IMR-90 (cell line): ENCODE measurements at regions not wholly inside any gene's neighbourhood (a gene's known extent, or its start where the extent isn't known, plus 50 kb on each side); places are given as distances from the start of the nearest gene placed in this dataset.

Experiments used
- ATAC-seq: fragments of 200-7000 bp; cut with Tn5 transposase; 2 replicates; pipeline ENCODE4 v1.9.1; 2020; ENCODE audit warnings: low read depth, mild to moderate bottlenecking, moderate library complexity
- BruUV-seq: library from RNA; stranded (reverse); fragments of 400-500 nt; replicated peaks from 2 replicates; lab custom pipeline; 2021; lab: Mats Ljungman, UMichigan
- CTCF ChIA-PET: fragments of 300-600 bp; formaldehyde crosslinking; extraction: SDS; loops from one replicate; lab custom pipeline; 2021; ENCODE audit warnings: antibody characterized with exemption; lab: Yijun Ruan, JAX
- POLR2A ChIA-PET: fragments of 300-600 bp; sonication (Branson Sonifier 250); formaldehyde crosslinking; loops from one replicate; lab custom pipeline; 2022; ENCODE audit warnings: antibody characterized with exemption; ENCODE audit not compliant: unreplicated experiment; lab: Charles Lee
- DNase-seq: peaks from one replicate; pipeline ENCODE4 v3.0.0; 2013
- H2AFZ ChIP-seq: replicated peaks from 2 replicates; pipeline ENCODE3; 2013; ENCODE audit warnings: low read length, mild to moderate bottlenecking; ENCODE audit not compliant: poor library complexity
- H2AK5ac ChIP-seq: 2 replicates; pipeline ENCODE4 v1.6.1; 2013; ENCODE audit warnings: low read depth, low read length, inconsistent platforms
- H2AK9ac ChIP-seq: replicated peaks from 2 replicates; pipeline ENCODE3; 2013; ENCODE audit warnings: mild to moderate bottlenecking, low read depth, low read length, moderate library complexity; ENCODE audit not compliant: poor library complexity
- H2BK120ac ChIP-seq: 2 replicates; pipeline ENCODE4 v1.6.1; 2013; ENCODE audit warnings: low read depth, low read length, inconsistent platforms
- H2BK15ac ChIP-seq: 3 replicates; pipeline ENCODE4 v1.6.1; 2013; ENCODE audit warnings: low read depth, low read length, inconsistent platforms
- H2BK20ac ChIP-seq: 2 replicates; pipeline ENCODE4 v1.6.1; 2013; ENCODE audit warnings: low read depth, mild to moderate bottlenecking, inconsistent platforms, low read length, moderate library complexity
- H2BK5ac ChIP-seq: 2 replicates; pipeline ENCODE4 v1.6.1; 2013; ENCODE audit warnings: mild to moderate bottlenecking, low read depth, low read length, inconsistent platforms; ENCODE audit not compliant: poor library complexity, severe bottlenecking
- H3K14ac ChIP-seq: replicated peaks from 2 replicates; pipeline ENCODE4 v1.6.1; 2013; ENCODE audit warnings: low read depth, low read length, inconsistent platforms
- H3K18ac ChIP-seq: 2 replicates; pipeline ENCODE4 v1.6.1; 2013; ENCODE audit warnings: low read depth, low read length, control low read depth
- H3K23ac ChIP-seq: 2 replicates; pipeline ENCODE4 v1.6.1; 2013; ENCODE audit warnings: low read depth, low read length, inconsistent platforms
- H3K27ac ChIP-seq: 2 replicates; pipeline ENCODE4 v1.5.1; 2013; ENCODE audit warnings: mild to moderate bottlenecking, control low read depth, low read length; ENCODE audit not compliant: insufficient read depth
- H3K27me3 ChIP-seq: 2 replicates; pipeline ENCODE4 v1.6.1; 2013; ENCODE audit warnings: low read length; ENCODE audit not compliant: control insufficient read depth, insufficient read depth
- H3K36me3 ChIP-seq: 2 replicates; pipeline ENCODE4 v1.6.1; 2013; ENCODE audit warnings: low read length, mixed read lengths; ENCODE audit not compliant: control insufficient read depth, insufficient read depth
- H3K4ac ChIP-seq: 2 replicates; pipeline ENCODE4 v1.6.1; 2013; ENCODE audit warnings: low read depth, low read length, inconsistent platforms
- H3K4me1 ChIP-seq: 2 replicates; pipeline ENCODE4 v1.6.1; 2013; ENCODE audit warnings: low read length, mixed read lengths; ENCODE audit not compliant: control insufficient read depth, insufficient read depth
- H3K4me2 ChIP-seq: 2 replicates; pipeline ENCODE4 v1.6.1; 2013; ENCODE audit warnings: low read depth, mild to moderate bottlenecking, control low read depth, low read length, moderate library complexity
- H3K4me3 ChIP-seq: 2 replicates; pipeline ENCODE4 v1.5.1; 2013; ENCODE audit warnings: low read depth, mild to moderate bottlenecking, control low read depth, low read length, moderate library complexity; ENCODE audit not compliant: insufficient read depth
- H3K56ac ChIP-seq: 2 replicates; pipeline ENCODE4 v1.6.1; 2013; ENCODE audit warnings: low read length, inconsistent platforms; ENCODE audit not compliant: insufficient read depth; ENCODE audit errors: extremely low read depth
- H3K79me1 ChIP-seq, 2 experiments: 2 replicates each; pipeline ENCODE4 v1.6.1; 2013; ENCODE audit warnings: low read length in 2 of 2, inconsistent platforms in 1 of 2, low read depth in 1 of 2
- H3K9ac ChIP-seq: 2 replicates; pipeline ENCODE4 v1.6.1; 2013; ENCODE audit warnings: low read depth, low read length, control low read depth
- H3K9me1 ChIP-seq: 2 replicates; pipeline ENCODE4 v1.6.1; 2013; ENCODE audit warnings: low read length, inconsistent platforms; ENCODE audit not compliant: insufficient read depth
- H3K9me3 ChIP-seq: 2 replicates; pipeline ENCODE4 v1.6.1; 2013; ENCODE audit warnings: low read length; ENCODE audit not compliant: control insufficient read depth, insufficient read depth
- H4K20me1 ChIP-seq: 2 replicates; pipeline ENCODE4 v1.6.1; 2013; ENCODE audit warnings: low read length, inconsistent platforms; ENCODE audit not compliant: insufficient read depth
- H4K5ac ChIP-seq: 2 replicates; pipeline ENCODE4 v1.6.1; 2013; ENCODE audit warnings: mild to moderate bottlenecking, low read depth, low read length, control low read depth
- H4K8ac ChIP-seq, 2 experiments: 2 replicates each; pipeline ENCODE4 v1.6.1; 2013; ENCODE audit warnings: low read depth in 2 of 2, low read length in 2 of 2, control low read depth in 1 of 2, inconsistent platforms in 1 of 2
- H4K91ac ChIP-seq: 2 replicates; pipeline ENCODE4 v1.6.1; 2013; ENCODE audit warnings: low read depth, low read length, inconsistent platforms; ENCODE audit not compliant: insufficient read depth
- CHD1 ChIP-seq: IDR thresholded peaks from 2 replicates; pipeline ENCODE4 v1.6.1; 2012; ENCODE audit warnings: low read depth, low read length, improper control_type of control experiment
- MAFK ChIP-seq: IDR thresholded peaks from 2 replicates; pipeline ENCODE4 v1.6.1; 2012; ENCODE audit warnings: low read depth, low read length, improper control_type of control experiment
- MAZ ChIP-seq: IDR thresholded peaks from 2 replicates; pipeline ENCODE4 v1.6.1; 2012; ENCODE audit warnings: low read depth, mild to moderate bottlenecking, low read length, improper control_type of control experiment, moderate library complexity, borderline replicate concordance
- MXI1 ChIP-seq: IDR thresholded peaks from 2 replicates; pipeline ENCODE4 v1.6.1; 2012; ENCODE audit warnings: low read depth, mild to moderate bottlenecking, low read length, moderate library complexity, borderline replicate concordance
- NFE2L2 ChIP-seq: fragments of 150-350 bp; IDR thresholded peaks from 2 replicates; pipeline ENCODE4 v1.6.1; 2016; ENCODE audit warnings: low read depth, mild to moderate bottlenecking, low read length
- POLR2A ChIP-seq: IDR thresholded peaks from 2 replicates; pipeline ENCODE4 v1.6.1; 2012; ENCODE audit warnings: mild to moderate bottlenecking, low read depth, low read length
- RCOR1 ChIP-seq: IDR thresholded peaks from 2 replicates; pipeline ENCODE4 v1.6.1; 2012; ENCODE audit warnings: mild to moderate bottlenecking, low read length, improper control_type of control experiment; ENCODE audit not compliant: insufficient replicate concordance
- SMC3 ChIP-seq: fragments of 150-350 bp; IDR thresholded peaks from 2 replicates; pipeline ENCODE4 v1.6.1; 2016; ENCODE audit warnings: low read depth, mild to moderate bottlenecking, antibody characterized with exemption, low read length, moderate library complexity
- WGBS, 2 experiments: methylation state at CpG; one replicate each; pipeline versions ENCODE4 v1.1.5 to v1.1.7; 2013; ENCODE audit warnings: missing lambda C conversion rate in 2 of 2; ENCODE audit not compliant: insufficient read length in 1 of 2; ENCODE audit errors: extremely low coverage in 2 of 2; 5-methylcytosine and 5-hydroxymethylcytosine counted together
- dilution Hi-C: fragments of 300-500 bp; cut with HindIII; formaldehyde crosslinking; loops from one replicate; pipeline ENCODE4 v1.14.3; 2018; ENCODE audit warnings: low sequenced_read_pairs; ENCODE audit not compliant: unreplicated experiment
- in situ Hi-C: fragments of 300-500 bp; cut with MboI; formaldehyde crosslinking; loops from 3 replicates; pipeline ENCODE4 v1.14.3; 2019; ENCODE audit warnings: low sequenced_read_pairs, inconsistent platforms, mixed read lengths
- intact Hi-C: fragments of 100-400 bp; cut with micrococcal nuclease; formaldehyde crosslinking; loops from 2 replicates; pipeline ENCODE4 v1.10.0; 2022
- TF ChIP-seq, protein P1 (sequence below): fragments of 150-350 bp; IDR thresholded peaks from 2 replicates; pipeline ENCODE4 v1.6.1; 2017; ENCODE audit warnings: mild to moderate bottlenecking, antibody characterized with exemption, low read length, low read depth
- TF ChIP-seq, protein P2 (sequence below): fragments of 150-350 bp; IDR thresholded peaks from 2 replicates; pipeline ENCODE4 v1.6.1; 2016; ENCODE audit warnings: low read depth, mild to moderate bottlenecking, low read length, moderate library complexity, borderline replicate concordance

DNA sequence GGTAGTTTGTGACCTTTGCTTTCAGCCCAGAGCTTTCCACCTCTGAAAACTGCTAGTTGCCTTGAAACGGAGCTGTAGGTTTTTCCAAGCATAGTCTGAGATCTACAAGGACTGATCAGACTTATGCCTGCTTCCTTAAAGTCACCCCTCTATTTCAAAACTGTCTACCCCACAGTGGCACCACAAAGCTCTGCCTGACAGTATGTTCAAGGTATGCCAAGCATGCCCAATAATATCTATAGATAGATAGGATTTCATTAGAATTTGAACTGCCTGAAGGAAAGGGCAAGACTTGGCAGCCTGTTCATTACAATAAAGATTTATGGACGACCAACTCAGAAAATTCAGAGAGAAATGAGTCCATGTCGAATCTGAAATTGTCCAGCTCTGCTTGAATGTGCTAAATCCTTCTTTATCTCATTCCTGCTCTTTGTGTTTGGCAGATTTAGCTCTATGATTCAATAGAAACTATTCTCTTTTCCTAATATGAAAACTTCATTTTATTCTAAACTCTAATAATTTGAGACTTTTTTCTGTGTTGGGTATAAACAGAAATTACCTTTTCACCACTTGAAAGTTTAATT is 227.6 kb upstream of the TBC1D5 start:
- no peak overlapping the region for H3K4me2 ChIP-seq
- H4K20me1 ChIP-seq, result no peaks in the 10 kb centered on the region
- H2BK5ac ChIP-seq, result no peak overlapping the region
- H3K9me3 ChIP-seq, result no peaks in the 10 kb centered on the region
- no peak overlapping the region for H2AK5ac ChIP-seq
- H3K14ac ChIP-seq, result no peak overlapping the region
- H2BK15ac ChIP-seq, result no peak overlapping the region
- no peaks in the 10 kb centered on the region for H3K9me1 ChIP-seq
- H3K4ac ChIP-seq, result no peak overlapping the region
- H3K9ac ChIP-seq, result no peak overlapping the region
- no peak overlapping the region for H3K27ac ChIP-seq
- H3K56ac ChIP-seq, result no peak overlapping the region
- H3K36me3 ChIP-seq, result no peaks in the 10 kb centered on the region
- DNase-seq (no peak), ATAC-seq (no peak)
- H3K4me3 ChIP-seq, result no peak overlapping the region
- H4K5ac ChIP-seq, result no peak overlapping the region
- dilution Hi-C loops, result no loop called here
- TF ChIP-seq, protein P1, sequence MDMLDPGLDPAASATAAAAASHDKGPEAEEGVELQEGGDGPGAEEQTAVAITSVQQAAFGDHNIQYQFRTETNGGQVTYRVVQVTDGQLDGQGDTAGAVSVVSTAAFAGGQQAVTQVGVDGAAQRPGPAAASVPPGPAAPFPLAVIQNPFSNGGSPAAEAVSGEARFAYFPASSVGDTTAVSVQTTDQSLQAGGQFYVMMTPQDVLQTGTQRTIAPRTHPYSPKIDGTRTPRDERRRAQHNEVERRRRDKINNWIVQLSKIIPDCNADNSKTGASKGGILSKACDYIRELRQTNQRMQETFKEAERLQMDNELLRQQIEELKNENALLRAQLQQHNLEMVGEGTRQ, result no peak
- TF ChIP-seq NFE2L2, result no peak
- no peak for TF ChIP-seq MAFK
- TF ChIP-seq CHD1, result no peak
- TF ChIP-seq POLR2A, result no peak
- TF ChIP-seq RCOR1, result no peak
- TF ChIP-seq, protein P2, sequence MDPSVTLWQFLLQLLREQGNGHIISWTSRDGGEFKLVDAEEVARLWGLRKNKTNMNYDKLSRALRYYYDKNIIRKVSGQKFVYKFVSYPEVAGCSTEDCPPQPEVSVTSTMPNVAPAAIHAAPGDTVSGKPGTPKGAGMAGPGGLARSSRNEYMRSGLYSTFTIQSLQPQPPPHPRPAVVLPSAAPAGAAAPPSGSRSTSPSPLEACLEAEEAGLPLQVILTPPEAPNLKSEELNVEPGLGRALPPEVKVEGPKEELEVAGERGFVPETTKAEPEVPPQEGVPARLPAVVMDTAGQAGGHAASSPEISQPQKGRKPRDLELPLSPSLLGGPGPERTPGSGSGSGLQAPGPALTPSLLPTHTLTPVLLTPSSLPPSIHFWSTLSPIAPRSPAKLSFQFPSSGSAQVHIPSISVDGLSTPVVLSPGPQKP, result no peak
- TF ChIP-seq MXI1, result no peak
- no peak for TF ChIP-seq SMC3
- TF ChIP-seq MAZ, result no peak
- H3K79me1 ChIP-seq, result no peaks in the 10 kb centered on the region
- 29% methylated on average over 1 of the region's 3 CpGs; no CpG with 5 or more reads in 1 of the 2 experiments for WGBS, 2 experiments
- POLR2A ChIA-PET, result no interaction called here
- no peaks in the 10 kb centered on the region for H3K4me1 ChIP-seq
- CTCF ChIA-PET, result no interaction called here
- BruUV-seq, result no TSS peak
- no peak overlapping the region for H2BK120ac ChIP-seq
- no peak overlapping the region for H2AFZ ChIP-seq
- no peaks in the 10 kb centered on the region for H3K27me3 ChIP-seq
- H3K18ac ChIP-seq, result no peak overlapping the region
- no peak overlapping the region for H3K23ac ChIP-seq
- in situ Hi-C loops, result no loop called here
- H2AK9ac ChIP-seq, result no peak overlapping the region
- no peak overlapping the region for H4K91ac ChIP-seq
- H4K8ac ChIP-seq, result no peak overlapping the region
- intact Hi-C loops, result no loop called here
- no peak overlapping the region for H2BK20ac ChIP-seq
